Hepatocyte (in vitro differentiated cells): ENCODE measurements at regions not wholly inside any gene's neighbourhood (a gene's known extent, or its start where the extent isn't known, plus 50 kb on each side); places are given as distances from the start of the nearest gene placed in this dataset.

Source experiments
- EZH2 ChIP-seq: fragments of 200-600 bp; sonication (generic); IDR thresholded peaks from 2 replicates; pipeline ENCODE4 v1.6.1; 2016; ENCODE audit warnings: antibody characterized with exemption, mild to moderate bottlenecking, borderline replicate concordance
- TF ChIP-seq, protein P1 (sequence below): fragments of 200-600 bp; sonication (generic); IDR thresholded peaks from 2 replicates; pipeline ENCODE4 v1.5.1; 2016; ENCODE audit warnings: antibody characterized with exemption, mild to moderate bottlenecking; ENCODE audit not compliant: poor library complexity

DNA sequence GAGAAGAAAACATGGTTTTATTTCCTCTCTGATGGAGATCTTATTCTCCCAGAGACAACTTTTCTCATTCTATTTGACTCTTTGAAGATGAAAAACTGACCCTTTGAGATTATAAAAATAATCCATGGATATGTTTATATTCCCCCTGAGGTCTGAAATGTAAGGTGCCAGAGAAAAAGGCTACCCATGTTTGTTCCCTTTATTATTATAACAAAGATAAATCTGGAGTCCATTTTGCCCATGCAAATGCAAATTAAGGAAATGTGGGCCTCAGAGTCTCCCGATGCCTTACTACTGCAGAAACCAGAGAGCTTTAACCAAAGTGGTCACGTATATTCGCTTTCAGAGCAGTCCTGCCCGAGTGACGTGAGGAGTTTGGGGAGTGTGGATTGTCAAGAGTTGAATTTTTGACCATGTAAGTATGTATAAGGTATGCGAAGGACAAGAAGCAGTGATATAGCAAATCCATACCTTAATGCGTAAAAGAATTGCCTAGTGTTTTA is 312.5 kb downstream of the RASEF start:
- no peak for TF ChIP-seq EZH2
- TF ChIP-seq, protein P1, sequence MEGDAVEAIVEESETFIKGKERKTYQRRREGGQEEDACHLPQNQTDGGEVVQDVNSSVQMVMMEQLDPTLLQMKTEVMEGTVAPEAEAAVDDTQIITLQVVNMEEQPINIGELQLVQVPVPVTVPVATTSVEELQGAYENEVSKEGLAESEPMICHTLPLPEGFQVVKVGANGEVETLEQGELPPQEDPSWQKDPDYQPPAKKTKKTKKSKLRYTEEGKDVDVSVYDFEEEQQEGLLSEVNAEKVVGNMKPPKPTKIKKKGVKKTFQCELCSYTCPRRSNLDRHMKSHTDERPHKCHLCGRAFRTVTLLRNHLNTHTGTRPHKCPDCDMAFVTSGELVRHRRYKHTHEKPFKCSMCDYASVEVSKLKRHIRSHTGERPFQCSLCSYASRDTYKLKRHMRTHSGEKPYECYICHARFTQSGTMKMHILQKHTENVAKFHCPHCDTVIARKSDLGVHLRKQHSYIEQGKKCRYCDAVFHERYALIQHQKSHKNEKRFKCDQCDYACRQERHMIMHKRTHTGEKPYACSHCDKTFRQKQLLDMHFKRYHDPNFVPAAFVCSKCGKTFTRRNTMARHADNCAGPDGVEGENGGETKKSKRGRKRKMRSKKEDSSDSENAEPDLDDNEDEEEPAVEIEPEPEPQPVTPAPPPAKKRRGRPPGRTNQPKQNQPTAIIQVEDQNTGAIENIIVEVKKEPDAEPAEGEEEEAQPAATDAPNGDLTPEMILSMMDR, result no peak
